Peyer's patch (tissue), 4 donors: ENCODE measurements at regions not wholly inside any gene's neighbourhood (a gene's known extent, or its start where the extent isn't known, plus 50 kb on each side); places are given as distances from the start of the nearest gene placed in this dataset.

ENCODE experiments used
- DNase-seq, 3 donors: peaks; one replicate each; pipeline ENCODE4 v3.0.0-alpha.2; 2017 to 2019
- H3K27ac ChIP-seq, 4 donors: fragments of 200-600 bp; sonication (generic); one replicate each; pipeline ENCODE4 v1.5.1; 2016 to 2019
- H3K27me3 ChIP-seq, 2 donors: fragments of 200-600 bp; sonication (generic); one replicate each; pipeline ENCODE4 v1.5.1; 2019
- H3K36me3 ChIP-seq, 3 donors: fragments of 200-600 bp; sonication (generic); one replicate each; pipeline ENCODE4 v1.5.1; 2016 to 2019
- H3K4me1 ChIP-seq, 4 donors: fragments of 200-600 bp; sonication (generic); one replicate each; pipeline ENCODE4 v1.5.1; 2016 to 2019
- H3K4me3 ChIP-seq, 4 donors: fragments of 200-600 bp; sonication (generic); 1 replicate in 3 of 4; 2 replicates in 1 of 4; pipeline ENCODE4 v1.5.1; 2016 to 2019; ENCODE audit warnings: mild to moderate bottlenecking in 1 of 4
- H3K9me3 ChIP-seq, 4 donors: fragments of 200-600 bp; sonication (generic); one replicate each; pipeline ENCODE4 v1.5.1; 2016 to 2019; ENCODE audit warnings: mild to moderate bottlenecking in 1 of 4
- CTCF ChIP-seq, 6 experiments: fragments of 450-650 bp in 4 of 6; fragments of 200-600 bp in 2 of 6; sonication (generic) in 1 of 6; IDR thresholded peaks; one replicate each; pipeline ENCODE4 v1.5.1; 2017 to 2019; ENCODE audit warnings: antibody characterized with exemption in 6 of 6, mild to moderate bottlenecking in 3 of 6, moderate library complexity in 1 of 6
- POLR2A ChIP-seq, 2 donors: fragments of 450-650 bp; IDR thresholded peaks; one replicate each; pipeline ENCODE4 v1.5.1; 2017; ENCODE audit warnings: antibody characterized with exemption in 2 of 2, mild to moderate bottlenecking in 2 of 2, moderate library complexity in 2 of 2

GRCh38 chr12:32049956-32050355, 56.7 kb upstream of the BICD1 start:
- no peak overlapping the region for H3K4me3 ChIP-seq
- H3K9me3 ChIP-seq = no peaks in the 10 kb centered on the region
- no peak for TF ChIP-seq POLR2A (IDR thresholded peaks at IDR 0.05)
- TF ChIP-seq CTCF (IDR thresholded peaks at IDR 0.05) = no peak
- H3K36me3 ChIP-seq = no peaks in the 10 kb centered on the region
- DNase-seq = no peak
- H3K4me1 ChIP-seq = no peaks in the 10 kb centered on the region
- no peaks in the 10 kb centered on the region for H3K27me3 ChIP-seq
- H3K27ac ChIP-seq = no peak overlapping the region

- no peak overlapping the region for H3K27ac ChIP-seq
- TF ChIP-seq CTCF (IDR thresholded peaks at IDR 0.05) (no peak), POLR2A (IDR thresholded peaks at IDR 0.05) (no peak)
- no peaks in the 10 kb centered on the region for H3K36me3 ChIP-seq
- H3K4me1 ChIP-seq = no peaks in the 10 kb centered on the region
- DNase-seq = no peak
- no peaks in the 10 kb centered on the region for H3K27me3 ChIP-seq
- H3K9me3 ChIP-seq = no peaks in the 10 kb centered on the region
- no peak overlapping the region for H3K4me3 ChIP-seq
Measured at GRCh38 chr12:32051511-32052211, 55.0 kb upstream of the BICD1 start.

- no peak overlapping the region for H3K4me3 ChIP-seq
- no peak overlapping the region for H3K27ac ChIP-seq
- no peaks in the 10 kb centered on the region for H3K36me3 ChIP-seq
- no peaks in the 10 kb centered on the region for H3K27me3 ChIP-seq
- DNase-seq = no peak
- TF ChIP-seq POLR2A (IDR thresholded peaks at IDR 0.05) = no peak
- no peak for TF ChIP-seq CTCF (IDR thresholded peaks at IDR 0.05)
- no peaks in the 10 kb centered on the region for H3K9me3 ChIP-seq
- H3K4me1 ChIP-seq = no peaks in the 10 kb centered on the region
Measured at GRCh38 chr12:32052212-32052713, 54.4 kb upstream of the BICD1 start.

GRCh38 chr12:32053881-32054624, 52.6 kb upstream of the BICD1 start:
- no peaks in the 10 kb centered on the region for H3K9me3 ChIP-seq
- no peaks in the 10 kb centered on the region for H3K27me3 ChIP-seq
- no peaks in the 10 kb centered on the region for H3K4me1 ChIP-seq
- no peak overlapping the region for H3K27ac ChIP-seq
- no peak for DNase-seq
- TF ChIP-seq CTCF (IDR thresholded peaks at IDR 0.05) (no peak), POLR2A (IDR thresholded peaks at IDR 0.05) (no peak)
- no peaks in the 10 kb centered on the region for H3K36me3 ChIP-seq
- no peak overlapping the region for H3K4me3 ChIP-seq
